GM21367 (cell line): ENCODE measurements at regions not wholly inside any gene's neighbourhood (a gene's known extent, or its start where the extent isn't known, plus 50 kb on each side); places are given as distances from the start of the nearest gene placed in this dataset.
"Not testable (repeated sequence)": the region's sequence is repeated elsewhere in the genome, so short reads cannot be mapped to it uniquely, and the experiment has no call there.

Experiments used
- ATAC-seq: cut with Tn5 transposase; IDR thresholded peaks from one replicate; pipeline ENCODE4 v1.9.1; 2021; ENCODE audit not compliant: unreplicated experiment

DNA sequence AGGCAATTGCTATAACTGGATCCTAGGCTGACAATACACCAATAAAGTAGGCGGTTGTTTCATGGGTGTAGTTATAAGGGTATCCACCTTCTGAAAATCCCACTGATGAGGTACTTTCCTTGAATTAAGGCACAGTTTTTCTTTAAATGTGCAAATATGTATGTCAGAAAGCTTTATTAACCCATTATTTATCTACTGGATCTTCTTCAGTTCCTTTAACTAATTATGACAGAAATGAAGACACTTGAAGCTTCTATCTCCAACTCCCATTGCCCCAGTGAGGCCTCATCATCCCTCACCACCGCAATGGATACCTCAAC lies 159.6 kb upstream of the KLF3 start:
- no peak for ATAC-seq

DNA sequence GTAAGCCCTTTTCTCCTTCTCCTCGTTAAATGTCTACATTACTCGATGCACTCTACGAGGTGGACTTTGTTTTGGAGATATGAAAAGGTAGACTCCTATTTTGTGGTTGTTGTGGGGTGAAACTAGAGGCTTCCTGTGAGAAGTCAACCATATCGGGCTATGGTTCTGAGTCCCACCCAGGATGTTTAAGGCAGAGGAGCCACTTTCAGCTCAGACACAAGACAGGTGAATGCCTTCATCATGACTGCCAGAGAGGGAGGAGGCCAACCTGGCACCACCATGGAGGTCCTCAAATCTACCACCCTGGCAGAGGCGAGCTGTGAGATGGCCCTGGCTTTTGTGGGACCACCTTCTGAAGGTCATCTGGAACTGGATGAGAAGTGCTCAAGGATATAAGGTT lies 154.4 kb upstream of the KLF3 start:
- ATAC-seq: no peak

DNA sequence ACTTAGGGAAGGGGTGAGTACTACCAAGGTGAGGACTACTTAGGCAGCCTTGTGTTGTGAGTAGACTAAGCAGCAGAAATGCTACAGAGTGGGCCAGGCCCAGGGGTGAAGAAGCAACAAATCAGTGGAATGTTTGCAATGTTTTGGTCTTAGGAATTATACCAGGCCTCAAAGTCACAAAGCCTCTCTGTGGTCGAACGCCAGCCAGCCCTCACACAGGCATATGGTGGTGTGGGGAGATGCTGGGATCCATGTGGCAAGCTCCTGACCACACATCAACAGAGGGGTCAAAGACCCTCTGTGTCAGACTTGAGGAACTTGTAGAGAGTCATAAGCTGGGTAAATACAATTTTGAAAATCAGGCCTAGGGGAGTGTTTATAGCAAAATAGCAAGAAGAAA lies 153.8 kb upstream of the KLF3 start:
- ATAC-seq: no peak

DNA sequence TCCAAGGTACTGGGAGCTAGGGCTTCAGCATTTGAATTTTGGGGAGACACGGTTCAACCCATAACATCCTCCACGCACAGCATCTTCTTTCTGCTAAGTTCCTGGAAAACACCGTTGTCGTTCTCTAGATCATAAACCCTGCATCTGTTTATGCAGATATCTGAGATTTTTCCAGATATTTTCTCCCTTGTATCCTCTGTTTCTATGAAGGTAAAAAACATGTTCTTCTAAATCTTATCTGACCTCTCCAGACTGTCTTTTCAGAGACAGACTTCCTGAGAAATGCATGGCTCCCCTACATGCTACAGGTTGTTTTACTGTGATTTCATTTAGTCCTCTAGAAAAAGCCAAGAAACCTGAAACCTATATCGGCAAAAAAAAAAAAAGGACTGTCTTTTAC lies 152.3 kb upstream of the KLF3 start:
- no peak for ATAC-seq

DNA sequence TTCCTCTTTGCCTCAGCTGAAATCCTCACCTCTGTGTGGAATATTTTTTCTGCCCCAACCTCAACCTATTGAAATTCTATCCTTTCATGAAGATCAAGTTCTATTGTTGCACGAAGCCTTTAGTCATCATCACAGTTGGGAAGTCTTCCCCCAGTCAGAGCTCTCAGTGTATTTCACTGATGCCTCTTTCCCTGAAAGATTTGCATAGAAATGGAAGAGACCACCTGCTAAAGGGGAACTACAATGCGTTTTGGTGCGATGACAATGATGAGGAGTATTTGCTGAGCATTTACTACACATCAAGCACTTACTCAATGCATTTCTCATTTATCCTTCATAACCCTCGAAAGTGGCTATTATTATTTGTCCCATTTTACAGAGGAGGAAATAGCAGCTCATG lies 151.2 kb upstream of the KLF3 start:
- no peak for ATAC-seq

DNA sequence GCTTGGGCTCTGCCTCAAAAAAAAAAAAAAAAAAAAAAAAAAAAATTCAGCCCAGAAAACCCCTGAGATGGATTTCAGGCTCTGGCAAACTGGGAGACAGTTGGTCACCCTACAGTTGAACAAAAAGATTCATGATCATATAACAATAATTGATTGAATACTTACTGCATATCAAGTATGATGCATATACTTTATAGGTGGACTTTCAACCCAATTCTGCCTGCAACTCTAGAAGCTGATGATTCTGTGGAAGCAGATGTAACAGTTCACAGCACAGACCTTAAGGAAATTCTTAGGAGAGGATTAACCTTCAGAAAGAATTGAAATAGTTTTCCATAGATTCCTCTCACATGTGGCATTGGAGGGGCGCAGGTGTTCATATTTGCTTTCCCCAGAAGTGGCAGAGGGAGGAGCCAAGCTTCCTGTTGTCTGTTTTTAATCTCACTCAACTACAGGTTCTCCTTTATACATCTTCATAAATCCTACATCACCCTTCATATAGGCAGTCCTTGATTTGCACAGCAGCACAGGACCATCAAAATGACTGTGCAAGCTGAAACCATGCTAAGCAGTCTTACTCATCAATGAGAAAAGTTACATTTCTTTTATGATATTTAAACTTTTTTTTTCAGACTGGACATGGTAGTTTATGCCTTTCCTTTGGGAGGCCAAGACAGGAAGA lies 149.4 kb upstream of the KLF3 start:
- ATAC-seq: no peak

DNA sequence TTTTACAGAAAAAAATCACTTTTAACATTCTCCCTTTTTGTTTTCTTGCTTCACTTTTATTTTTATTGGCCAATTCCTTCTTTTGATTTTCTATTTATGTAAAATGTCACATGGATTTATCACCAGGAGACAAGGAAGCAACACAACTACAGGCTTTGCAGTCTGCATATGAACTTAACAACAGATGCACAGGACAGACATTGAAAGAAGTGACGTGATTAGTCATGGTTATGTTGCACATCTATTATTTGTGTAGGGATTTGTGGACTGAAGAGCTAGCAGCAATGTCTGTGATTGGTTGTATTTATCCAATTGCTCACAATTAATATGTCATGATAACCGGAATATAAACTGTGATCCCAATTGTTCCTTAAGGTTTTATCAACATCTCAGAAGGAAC lies 147.8 kb upstream of the KLF3 start:
- ATAC-seq: no peak

DNA sequence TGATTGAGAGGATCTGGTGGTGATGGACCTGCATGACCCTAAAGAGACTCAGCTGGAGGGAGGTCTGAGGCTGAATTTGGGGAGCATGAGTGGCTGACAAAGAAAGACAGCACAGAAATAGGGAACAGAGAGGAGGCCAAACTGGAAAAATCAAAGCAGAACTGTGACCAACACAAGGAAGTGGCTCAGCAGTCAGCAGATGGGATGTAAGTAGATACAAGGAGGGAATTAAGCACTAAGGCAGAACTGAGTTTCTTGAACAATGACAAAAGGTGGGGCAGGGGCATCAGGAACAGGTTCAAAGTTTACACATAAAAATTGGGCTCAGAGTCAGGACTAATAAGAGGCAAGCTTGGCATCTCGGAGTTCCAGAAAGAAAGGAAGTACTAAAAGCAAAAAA lies 144.3 kb upstream of the KLF3 start:
- no peak for ATAC-seq

DNA sequence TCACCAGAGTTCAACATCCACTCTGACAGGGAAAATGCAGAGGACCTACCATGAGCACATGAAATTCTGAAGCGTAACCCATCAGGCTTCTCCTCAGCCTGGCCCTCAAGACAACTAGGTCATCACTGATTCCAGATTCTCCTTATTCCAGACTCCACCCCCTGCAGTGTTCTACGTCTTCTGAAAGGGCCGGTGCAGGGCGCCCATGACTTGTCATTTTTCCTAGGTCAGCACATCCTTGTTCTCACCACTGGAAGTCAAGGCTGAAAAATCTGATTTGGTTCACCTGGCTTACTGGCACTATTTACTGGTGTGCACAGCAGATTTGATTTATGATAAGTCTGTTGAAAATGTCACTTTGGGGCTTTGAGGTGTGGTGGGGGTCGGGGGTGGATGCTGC lies 140.9 kb upstream of the KLF3 start:
- no peak for ATAC-seq

DNA sequence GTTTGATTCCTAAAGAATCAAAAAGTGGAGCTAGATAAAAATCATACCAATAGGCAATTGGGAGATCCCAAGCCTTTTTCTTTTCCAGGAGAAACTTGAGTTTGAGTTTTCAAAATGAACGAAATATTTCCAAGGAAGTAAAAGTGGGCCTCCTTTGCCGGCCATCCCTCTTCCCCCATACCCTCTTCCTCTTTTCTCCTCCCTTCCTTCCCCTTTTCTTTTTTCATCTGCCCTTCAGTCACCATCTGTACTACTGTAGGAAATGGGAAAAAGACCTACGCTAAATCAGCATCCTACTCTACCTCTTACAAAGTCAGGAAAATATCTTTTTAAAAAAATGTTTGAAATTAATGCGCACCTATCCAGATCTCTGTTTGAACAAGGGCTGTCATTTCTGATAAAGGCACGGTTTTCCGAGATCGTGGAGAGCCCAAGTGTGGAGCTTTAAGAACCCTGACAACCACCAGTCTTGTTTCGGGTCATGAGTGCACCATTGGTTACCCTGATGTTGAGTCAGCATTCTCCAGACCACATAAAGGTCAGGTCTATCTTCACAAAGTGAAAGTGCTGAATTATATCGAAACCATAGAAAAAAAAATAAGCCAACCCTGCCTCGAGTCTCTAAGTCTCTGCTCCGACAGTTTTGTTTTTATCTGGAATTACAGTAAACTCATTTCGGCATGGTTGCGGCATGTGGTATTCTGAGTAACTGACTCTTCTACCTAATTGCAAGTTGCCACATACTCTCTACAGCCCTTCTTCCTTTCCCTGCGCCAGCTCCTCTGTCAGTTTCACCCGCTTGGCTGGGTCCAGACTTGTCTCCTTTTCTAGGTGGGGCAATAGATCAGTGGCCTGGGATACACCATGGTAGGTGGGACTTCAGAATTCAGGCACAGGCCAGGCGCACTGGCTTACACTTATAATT lies 140.2 kb upstream of the KLF3 start:
- peak; percentile 94 for ATAC-seq

DNA sequence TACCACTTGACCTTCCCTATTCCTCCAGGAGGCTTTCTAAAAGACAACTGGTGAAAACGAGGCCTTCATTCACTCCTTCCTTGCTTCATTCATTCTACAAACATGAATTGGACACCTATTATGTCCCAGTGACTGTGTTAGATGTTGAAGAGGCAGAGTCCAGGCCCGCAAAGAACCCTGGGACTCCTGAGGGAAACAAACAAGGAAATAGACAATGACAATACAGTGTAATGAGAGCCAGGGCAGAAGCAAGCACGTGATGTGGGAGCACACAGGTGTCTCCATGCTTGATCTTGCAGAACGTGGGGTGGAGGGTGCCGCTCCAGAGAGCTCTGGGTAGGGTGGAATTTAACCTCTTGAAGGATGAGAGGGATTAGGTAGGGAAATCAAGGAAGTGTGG lies 137.6 kb upstream of the KLF3 start:
- no peak for ATAC-seq

DNA sequence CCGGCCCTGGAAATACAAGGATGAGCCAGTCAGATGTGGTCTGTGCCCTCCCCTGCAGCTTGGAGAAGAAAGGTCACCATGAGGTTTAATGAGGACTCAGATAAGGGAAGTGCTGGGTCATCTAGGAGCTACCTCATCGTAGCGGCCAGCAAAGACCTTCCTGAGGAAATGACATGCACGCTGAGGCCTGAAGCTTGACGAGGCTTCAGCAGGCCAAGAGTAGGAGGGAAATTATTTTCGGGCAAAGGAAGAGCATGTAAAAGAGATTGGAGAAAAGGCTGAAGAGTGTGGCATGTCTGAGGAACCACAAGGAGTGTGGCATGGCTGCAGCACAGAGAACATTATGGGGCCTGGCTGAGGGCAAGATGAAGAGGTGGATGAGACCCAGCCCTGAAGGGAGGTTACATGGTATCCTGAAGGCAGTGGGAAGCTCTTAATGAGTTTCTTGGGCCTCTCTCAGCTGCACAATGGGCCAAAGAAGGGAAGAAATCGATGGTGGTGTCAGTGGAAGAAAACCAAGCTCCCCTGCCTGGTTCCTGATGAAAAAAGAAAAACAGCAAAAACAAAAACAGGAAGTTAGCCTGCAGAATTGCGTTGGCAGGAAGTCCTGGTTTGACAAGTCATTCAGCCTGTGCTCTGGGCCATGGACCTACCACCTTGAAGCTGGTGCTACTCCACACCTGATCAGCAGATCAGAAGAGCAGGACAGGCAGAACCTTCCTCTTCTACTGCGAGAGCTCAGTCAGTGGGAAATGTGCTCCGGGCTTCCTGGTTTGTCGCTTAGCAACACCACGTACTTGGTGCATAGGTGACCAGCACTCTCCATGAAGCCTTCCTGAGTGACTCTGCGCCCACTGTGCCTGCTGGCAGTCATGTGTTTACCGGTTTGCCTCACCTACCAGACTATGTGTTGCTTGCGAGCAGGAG lies 134.5 kb upstream of the KLF3 start:
- ATAC-seq: peak; percentile 75

DNA sequence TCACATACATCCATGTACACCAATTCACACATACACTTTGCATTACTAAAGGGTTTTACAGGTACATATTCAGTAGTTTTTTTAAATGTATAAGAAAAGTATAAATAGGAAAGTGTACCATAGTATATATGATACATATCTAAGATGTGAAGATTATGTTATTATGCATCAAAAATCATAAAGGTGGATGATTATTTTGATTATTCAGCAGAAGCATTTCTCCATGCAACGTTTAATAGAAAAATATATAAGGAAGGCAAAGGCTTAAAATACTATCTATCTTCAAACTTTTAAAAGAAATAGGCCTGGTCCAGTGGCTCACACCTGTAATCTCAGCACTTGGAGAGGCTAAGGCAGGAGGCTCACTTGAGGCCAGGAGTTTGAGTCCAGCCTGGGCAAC lies 133.5 kb upstream of the KLF3 start:
- no peak for ATAC-seq

DNA sequence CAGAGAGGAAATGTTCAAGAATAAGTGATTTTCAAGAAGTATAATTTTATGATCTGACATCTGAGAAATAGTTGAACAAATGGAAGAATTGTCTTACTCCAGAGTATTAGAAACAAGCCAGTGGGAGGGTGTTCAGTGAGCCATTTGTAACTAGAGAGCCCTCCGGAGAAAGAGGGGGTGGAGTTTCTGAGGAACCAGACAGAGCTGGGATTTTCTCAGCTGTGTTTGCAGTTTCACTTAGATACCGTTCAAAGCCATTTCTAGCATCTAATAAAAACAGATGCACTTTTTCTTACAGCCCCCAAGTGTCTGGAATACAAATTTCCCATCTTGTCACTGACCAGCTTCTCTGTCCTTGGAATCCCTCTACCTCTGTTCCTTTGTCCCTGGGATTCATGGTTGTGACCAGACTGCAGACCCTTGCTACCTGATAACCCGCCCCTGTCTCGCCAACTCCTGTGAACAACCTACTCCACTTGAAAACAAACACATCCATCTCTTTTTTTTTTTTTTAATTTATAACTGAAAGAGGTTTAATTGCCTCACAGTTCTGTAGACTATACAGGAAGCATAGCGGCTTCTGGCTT lies 132.8 kb upstream of the KLF3 start:
- ATAC-seq: no peak

DNA sequence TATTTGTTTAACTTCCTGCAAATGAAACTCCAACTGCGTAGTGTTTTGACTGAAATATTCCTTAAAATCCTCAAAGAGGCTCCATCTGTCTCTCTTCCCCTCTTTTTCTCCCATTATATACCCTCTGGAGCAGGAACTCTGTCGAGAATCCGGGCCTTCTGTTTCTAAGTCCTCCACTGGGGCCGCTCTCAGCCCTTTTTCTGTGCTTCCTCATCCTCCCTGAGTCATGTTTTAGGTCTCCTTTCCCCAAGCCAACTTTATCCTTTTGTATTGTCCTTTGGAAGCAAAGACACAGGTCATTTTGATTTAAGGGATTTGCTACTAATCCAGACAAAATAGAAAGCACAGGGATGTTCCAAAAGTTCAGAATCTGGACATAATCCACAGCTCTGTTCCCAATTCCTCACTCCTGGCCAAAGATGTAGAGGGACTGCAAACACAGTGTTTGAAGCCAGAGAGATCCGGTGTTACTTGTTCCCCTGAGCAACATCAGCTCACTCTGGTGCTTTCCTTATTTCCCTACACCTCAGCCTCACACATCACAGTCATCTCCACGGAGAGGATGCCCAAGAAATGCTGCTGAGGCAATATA lies 131.0 kb upstream of the KLF3 start:
- ATAC-seq: no peak

DNA sequence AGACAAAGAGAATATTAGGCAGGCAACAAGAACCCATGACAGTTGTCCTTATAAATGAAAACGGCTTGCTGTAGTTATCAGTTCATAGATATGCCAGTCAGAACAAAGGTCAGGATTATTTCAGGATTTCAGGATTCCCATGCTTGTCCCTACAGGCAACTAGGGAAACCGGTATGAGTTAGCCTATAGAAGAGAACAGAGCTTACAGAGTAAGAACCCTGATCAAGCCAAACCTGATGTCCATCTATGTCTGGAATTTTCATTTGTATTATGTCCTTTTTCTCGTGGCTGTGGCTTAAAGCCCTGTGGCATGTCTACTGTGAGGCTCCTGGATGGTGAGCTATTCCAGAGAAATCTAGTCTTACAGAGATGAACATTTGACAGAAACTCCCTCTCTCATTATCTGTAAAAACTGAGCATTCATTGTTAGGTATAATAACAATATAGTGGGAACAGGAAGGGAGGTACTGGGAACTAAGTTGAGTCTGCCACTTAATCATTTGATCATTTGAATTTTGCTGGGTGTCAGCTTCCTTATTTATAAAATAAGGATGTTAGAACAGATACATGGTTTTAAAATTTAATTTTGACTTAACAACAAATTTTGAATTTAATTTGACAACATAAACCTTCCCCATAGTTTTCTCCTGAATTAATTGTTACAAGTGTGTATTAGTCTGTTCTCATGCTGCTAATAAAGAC lies 129.5 kb upstream of the KLF3 start:
- ATAC-seq: no peak

DNA sequence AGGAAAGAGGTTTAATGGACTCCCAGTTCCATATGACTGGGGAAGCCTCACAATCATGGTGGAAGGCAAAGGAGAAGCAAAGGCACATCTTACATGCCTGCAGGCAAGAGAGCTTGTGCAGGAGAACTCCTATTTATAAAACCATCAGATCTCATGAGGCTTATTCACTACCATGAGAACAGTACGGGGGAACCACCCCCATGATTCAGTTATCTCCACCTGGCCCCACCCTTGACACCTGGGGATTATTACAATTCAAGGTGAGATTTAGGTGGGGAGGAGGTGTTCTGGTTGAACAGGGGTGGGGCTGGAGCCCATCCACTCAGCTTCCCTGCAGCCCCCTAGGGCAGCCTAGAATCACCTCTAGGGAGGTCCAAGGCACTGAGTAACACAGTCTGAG lies 128.9 kb upstream of the KLF3 start:
- ATAC-seq: not testable (repeated sequence)

DNA sequence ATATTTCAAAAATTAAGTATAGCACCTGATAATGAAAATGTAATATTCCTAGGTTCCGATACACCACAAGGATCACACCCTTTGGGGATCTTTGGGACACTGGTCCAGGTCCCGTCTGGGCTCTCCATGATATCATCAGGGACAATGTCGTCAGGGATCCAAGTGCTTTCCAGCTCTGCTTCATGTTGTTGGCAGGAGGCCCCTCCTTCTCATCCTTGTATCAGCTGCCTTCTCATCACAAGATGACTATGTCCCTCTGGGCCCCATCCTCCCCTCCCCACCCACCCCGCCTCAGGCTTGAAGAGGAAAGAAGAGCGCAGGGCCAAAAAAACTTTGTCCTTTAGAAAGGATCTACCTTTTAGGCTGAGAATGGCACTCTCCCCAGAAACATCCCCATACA lies 128.3 kb upstream of the KLF3 start:
- no peak for ATAC-seq

DNA sequence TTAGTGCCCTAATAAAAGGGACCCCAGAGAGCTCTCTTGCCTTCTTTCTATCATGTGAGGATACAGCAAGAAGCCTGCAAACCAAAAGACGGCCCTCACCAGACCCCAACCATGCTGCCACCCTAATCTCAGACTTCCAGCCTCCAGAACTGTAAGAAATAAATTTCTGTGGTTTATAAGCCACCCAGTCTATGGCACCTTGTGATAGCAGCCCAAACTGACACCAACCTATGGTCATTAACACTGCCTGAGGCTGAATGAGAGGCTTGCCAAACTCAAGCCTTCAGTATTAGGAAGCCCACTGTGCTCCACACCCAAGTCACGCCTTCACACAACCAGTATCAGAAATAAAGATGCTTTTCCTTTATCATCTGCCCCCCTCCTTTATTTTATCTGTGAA lies 127.3 kb upstream of the KLF3 start:
- ATAC-seq: no peak

DNA sequence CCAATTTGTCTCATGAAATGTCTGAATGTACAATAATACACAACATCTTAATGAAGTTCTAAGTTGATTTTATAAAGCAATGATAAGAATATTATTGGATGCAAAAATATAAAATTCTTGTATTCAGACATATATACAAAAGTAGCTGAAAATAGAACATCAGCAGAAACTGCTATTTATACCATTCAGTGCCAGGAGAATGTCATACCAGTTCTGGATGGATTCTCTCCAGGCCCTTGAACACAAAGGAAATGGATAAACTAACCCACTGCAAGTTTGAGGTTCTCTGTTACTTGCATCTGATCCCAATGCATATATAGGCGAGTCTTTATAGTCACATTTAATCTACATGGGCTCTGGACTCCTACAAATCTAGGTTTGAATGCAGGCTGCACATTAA lies 126.3 kb upstream of the KLF3 start:
- ATAC-seq: no peak
